ENCODE measurements at regions not wholly inside any gene's neighbourhood (a gene's known extent, or its start where the extent isn't known, plus 50 kb on each side); places are given as distances from the start of the nearest gene placed in this dataset.
"Not testable (repeated sequence)": the region's sequence is repeated elsewhere in the genome, so short reads cannot be mapped to it uniquely, and the experiment has no call there.

GRCh38 chr3:5563537-5564277 lies 376.2 kb downstream of the EDEM1 start:
- no peak for DNase-seq

GRCh38 chr3:5564278-5564666 lies 376.8 kb downstream of the EDEM1 start:
- no peak for DNase-seq

GRCh38 chr3:5565026-5565425 lies 377.5 kb downstream of the EDEM1 start:
- no peak for DNase-seq

- DNase-seq = no peak
Measured at GRCh38 chr3:5567113-5567512, 379.6 kb downstream of the EDEM1 start.

- DNase-seq = no peak
Measured at GRCh38 chr3:5568451-5568850, 380.9 kb downstream of the EDEM1 start.

GRCh38 chr3:5569152-5569551 lies 381.6 kb downstream of the EDEM1 start:
- DNase-seq = no peak

GRCh38 chr3:5572168-5572567 lies 384.7 kb downstream of the EDEM1 start:
- no peak for DNase-seq

- DNase-seq = no peak
Measured at GRCh38 chr3:5576277-5577011, 388.9 kb downstream of the EDEM1 start.

- DNase-seq = no peak
Measured at GRCh38 chr3:5579139-5579602, 391.7 kb downstream of the EDEM1 start.

GRCh38 chr3:5579946-5580345 lies 392.4 kb downstream of the EDEM1 start:
- no peak for DNase-seq

GRCh38 chr3:5580826-5581225 lies 393.3 kb downstream of the EDEM1 start:
- no peak for DNase-seq

- DNase-seq = no peak
Measured at GRCh38 chr3:5581743-5582142, 394.2 kb downstream of the EDEM1 start.

- no peak for DNase-seq
Measured at GRCh38 chr3:5583920-5584319, 396.4 kb downstream of the EDEM1 start.

- no peak for DNase-seq
Measured at GRCh38 chr3:5585085-5585484, 397.6 kb downstream of the EDEM1 start.

GRCh38 chr3:5606884-5607472 lies 419.5 kb downstream of the EDEM1 start:
- no peak for DNase-seq

GRCh38 chr3:5607581-5607980 lies 420.1 kb downstream of the EDEM1 start:
- no peak for DNase-seq

GRCh38 chr3:5608971-5609370 lies 421.5 kb downstream of the EDEM1 start:
- not testable (repeated sequence) for DNase-seq

GRCh38 chr3:5613599-5613998 lies 426.1 kb downstream of the EDEM1 start:
- no peak for DNase-seq

- no peak for DNase-seq
Measured at GRCh38 chr3:5616873-5617272, 429.4 kb downstream of the EDEM1 start.

GRCh38 chr3:5618170-5618569 lies 430.7 kb downstream of the EDEM1 start:
- no peak for DNase-seq

- no peak for DNase-seq
Measured at GRCh38 chr3:5630406-5630805, 442.9 kb downstream of the EDEM1 start.

- DNase-seq = no peak
Measured at GRCh38 chr3:5633960-5634359, 446.5 kb downstream of the EDEM1 start.

- DNase-seq = no peak
Measured at GRCh38 chr3:5634411-5634810, 446.9 kb downstream of the EDEM1 start.

- DNase-seq = no peak
Measured at GRCh38 chr3:5635746-5636145, 448.2 kb downstream of the EDEM1 start.

Data from activated CD4-positive, alpha-beta T cell treated with anti-CD3 and anti-CD28 coated beads, Interleukin-2, amount 50 U/mL, for 1 hour (primary cell).